ENCODE measurements at regions not wholly inside any gene's neighbourhood (a gene's known extent, or its start where the extent isn't known, plus 50 kb on each side); places are given as distances from the start of the nearest gene placed in this dataset.

- TF ChIP-seq CTCF (IDR thresholded peaks at IDR 0.05) (no peak), POLR2A (IDR thresholded peaks at IDR 0.05) (no peak)
These were observed 367.7 kb upstream of the NEGR1 start for GRCh38 chr1:72649991-72650390.

Data from heart left ventricle (tissue), 13 donors.